Cardiac muscle cell (in vitro differentiated cells and primary cell): ENCODE measurements at regions not wholly inside any gene's neighbourhood (a gene's known extent, or its start where the extent isn't known, plus 50 kb on each side); places are given as distances from the start of the nearest gene placed in this dataset.

Source experiments
- DNase-seq, 2 donors: peaks; one replicate each; pipeline versions ENCODE4 v3.0.0 to v3.0.0-alpha.2; 2010 to 2017; ENCODE audit warnings: low read depth in 1 of 2, low spot score in 1 of 2
- H3K27ac ChIP-seq: fragments of 200-600 bp; sonication (generic); 2 replicates; pipeline ENCODE4 v1.5.1; 2016
- H3K27me3 ChIP-seq: fragments of 200-600 bp; sonication (generic); 2 replicates; pipeline ENCODE4 v1.6.0; 2016; ENCODE audit warnings: control low read depth
- H3K36me3 ChIP-seq: fragments of 200-600 bp; sonication (generic); 2 replicates; pipeline ENCODE4 v1.5.1; 2016; ENCODE audit warnings: control low read depth
- H3K4me1 ChIP-seq: fragments of 200-600 bp; sonication (generic); 2 replicates; pipeline ENCODE4 v1.8.1; 2017; ENCODE audit warnings: low read depth, mild to moderate bottlenecking, mixed run types
- H3K4me3 ChIP-seq: fragments of 200-600 bp; sonication (generic); 2 replicates; pipeline ENCODE4 v1.5.1; 2016; ENCODE audit warnings: mild to moderate bottlenecking
- H3K9me3 ChIP-seq: fragments of 200-600 bp; sonication (generic); 2 replicates; pipeline ENCODE4 v1.5.1; 2017; ENCODE audit warnings: low read depth, mild to moderate bottlenecking, control low read depth
- TF ChIP-seq, protein P1 (sequence below): IDR thresholded peaks from 2 replicates; pipeline ENCODE4 v1.5.1; 2012; ENCODE audit warnings: low read depth, mild to moderate bottlenecking, low read length

GRCh38 chr3:498487-498886 is 301.9 kb downstream of the CHL1 start:
- H3K4me1 ChIP-seq: no peaks in the 10 kb centered on the region
- H3K9me3 ChIP-seq: no peaks in the 10 kb centered on the region
- DNase-seq: no peak

GRCh38 chr3:499001-499761 is 302.6 kb downstream of the CHL1 start:
- TF ChIP-seq, protein P1, sequence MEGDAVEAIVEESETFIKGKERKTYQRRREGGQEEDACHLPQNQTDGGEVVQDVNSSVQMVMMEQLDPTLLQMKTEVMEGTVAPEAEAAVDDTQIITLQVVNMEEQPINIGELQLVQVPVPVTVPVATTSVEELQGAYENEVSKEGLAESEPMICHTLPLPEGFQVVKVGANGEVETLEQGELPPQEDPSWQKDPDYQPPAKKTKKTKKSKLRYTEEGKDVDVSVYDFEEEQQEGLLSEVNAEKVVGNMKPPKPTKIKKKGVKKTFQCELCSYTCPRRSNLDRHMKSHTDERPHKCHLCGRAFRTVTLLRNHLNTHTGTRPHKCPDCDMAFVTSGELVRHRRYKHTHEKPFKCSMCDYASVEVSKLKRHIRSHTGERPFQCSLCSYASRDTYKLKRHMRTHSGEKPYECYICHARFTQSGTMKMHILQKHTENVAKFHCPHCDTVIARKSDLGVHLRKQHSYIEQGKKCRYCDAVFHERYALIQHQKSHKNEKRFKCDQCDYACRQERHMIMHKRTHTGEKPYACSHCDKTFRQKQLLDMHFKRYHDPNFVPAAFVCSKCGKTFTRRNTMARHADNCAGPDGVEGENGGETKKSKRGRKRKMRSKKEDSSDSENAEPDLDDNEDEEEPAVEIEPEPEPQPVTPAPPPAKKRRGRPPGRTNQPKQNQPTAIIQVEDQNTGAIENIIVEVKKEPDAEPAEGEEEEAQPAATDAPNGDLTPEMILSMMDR: no peak
- Histone ChIP-seq H3K4me1 (no peaks in the 10 kb centered on the region), H3K9me3 (no peaks in the 10 kb centered on the region), H3K4me3 (no peak overlapping the region), H3K36me3 (no peaks in the 10 kb centered on the region), H3K27me3 (no peaks in the 10 kb centered on the region), H3K27ac (no peak overlapping the region)
- no peak for DNase-seq

More at GRCh38 chr3:498487-498886, 301.9 kb downstream of the CHL1 start:
- no peaks in the 10 kb centered on the region for H3K36me3 ChIP-seq
- TF ChIP-seq, protein P1: no peak
- H3K27me3 ChIP-seq: no peaks in the 10 kb centered on the region
- H3K27ac ChIP-seq: no peak overlapping the region
- H3K4me3 ChIP-seq: no peak overlapping the region

DNA sequence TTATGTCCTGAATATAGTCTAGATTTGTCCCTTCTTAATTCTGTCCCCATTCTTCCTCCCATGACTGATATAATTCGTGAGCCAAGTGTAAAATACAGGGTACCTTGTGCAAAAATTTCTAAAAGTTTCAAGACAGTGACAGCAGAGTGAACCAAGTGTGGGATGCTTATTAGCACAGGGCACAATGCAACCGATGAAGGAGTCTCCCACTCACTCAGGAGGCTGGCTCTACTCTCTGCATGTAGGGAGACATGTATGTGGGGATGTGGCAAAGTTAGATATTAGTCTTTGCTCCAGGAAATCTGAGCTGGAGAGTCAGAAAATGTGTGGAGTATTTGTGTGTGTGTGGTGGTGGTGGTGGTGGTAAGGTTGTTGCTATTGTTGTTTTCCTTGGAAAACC is 305.9 kb downstream of the CHL1 start:
- Histone ChIP-seq H3K4me1 (no peaks in the 10 kb centered on the region), H3K27ac (no peak overlapping the region), H3K9me3 (no peaks in the 10 kb centered on the region), H3K36me3 (no peaks in the 10 kb centered on the region), H3K27me3 (no peaks in the 10 kb centered on the region), H3K4me3 (no peak overlapping the region)
- TF ChIP-seq, protein P1: no peak
- DNase-seq: no peak

GRCh38 chr3:513301-513700 is 316.7 kb downstream of the CHL1 start:
- Histone ChIP-seq H3K27me3 (no peaks in the 10 kb centered on the region), H3K36me3 (no peaks in the 10 kb centered on the region), H3K9me3 (no peaks in the 10 kb centered on the region), H3K4me3 (no peak overlapping the region), H3K4me1 (no peaks in the 10 kb centered on the region), H3K27ac (no peak overlapping the region)
- TF ChIP-seq, protein P1: no peak
- DNase-seq: no peak

GRCh38 chr3:514192-514591 is 317.6 kb downstream of the CHL1 start:
- Histone ChIP-seq H3K4me1 (no peaks in the 10 kb centered on the region), H3K4me3 (no peak overlapping the region), H3K27ac (no peak overlapping the region), H3K27me3 (no peaks in the 10 kb centered on the region), H3K36me3 (no peaks in the 10 kb centered on the region), H3K9me3 (no peaks in the 10 kb centered on the region)
- no peak for DNase-seq
- TF ChIP-seq, protein P1: no peak
